ENCODE measurements at regions not wholly inside any gene's neighbourhood (a gene's known extent, or its start where the extent isn't known, plus 50 kb on each side); places are given as distances from the start of the nearest gene placed in this dataset.

- TF ChIP-seq CTCF (IDR thresholded peaks at IDR 0.05) (no peak), POLR2A (IDR thresholded peaks at IDR 0.05) (no peak)
These were observed 247.1 kb upstream of the GRIK2 start for GRCh38 chr6:101146389-101146788.
